ENCODE measurements at regions not wholly inside any gene's neighbourhood (a gene's known extent, or its start where the extent isn't known, plus 50 kb on each side); places are given as distances from the start of the nearest gene placed in this dataset.
"Not testable (repeated sequence)": the region's sequence is repeated elsewhere in the genome, so short reads cannot be mapped to it uniquely, and the experiment has no call there.

- not testable (repeated sequence) for DNase-seq
Measured at GRCh38 chr16:80243303-80243702, 297.5 kb upstream of the DYNLRB2 start.

- not testable (repeated sequence) for DNase-seq
Measured at GRCh38 chr16:80242279-80242678, 298.5 kb upstream of the DYNLRB2 start.

- no peak for DNase-seq
Measured at GRCh38 chr16:80233097-80233835, 307.5 kb upstream of the DYNLRB2 start.

GRCh38 chr16:80231888-80232287 is 308.9 kb upstream of the DYNLRB2 start:
- DNase-seq, result no peak

GRCh38 chr16:80231121-80231520 is 309.7 kb upstream of the DYNLRB2 start:
- DNase-seq, result no peak

- DNase-seq, result no peak
Measured at GRCh38 chr16:80230328-80231120, 310.3 kb upstream of the DYNLRB2 start.

DNA sequence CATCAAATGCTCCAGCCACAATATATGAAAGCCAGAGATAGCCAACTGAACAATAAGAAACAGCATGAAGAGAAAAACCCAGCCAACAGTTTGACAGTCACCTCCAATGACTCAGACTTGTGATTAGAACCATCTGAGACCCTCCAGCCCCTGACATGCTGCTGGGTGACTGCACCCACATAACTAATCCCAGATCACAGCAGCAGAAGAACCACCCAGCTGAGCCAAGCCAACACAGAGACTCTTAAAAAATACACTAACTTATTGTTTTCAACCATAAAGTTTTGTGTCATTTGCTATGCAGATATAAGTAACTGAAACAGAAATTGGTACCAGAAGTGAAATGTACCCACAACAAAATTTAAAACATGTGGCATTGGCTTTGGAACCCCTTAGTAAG is 314.3 kb upstream of the DYNLRB2 start:
- DNase-seq, result no peak

DNA sequence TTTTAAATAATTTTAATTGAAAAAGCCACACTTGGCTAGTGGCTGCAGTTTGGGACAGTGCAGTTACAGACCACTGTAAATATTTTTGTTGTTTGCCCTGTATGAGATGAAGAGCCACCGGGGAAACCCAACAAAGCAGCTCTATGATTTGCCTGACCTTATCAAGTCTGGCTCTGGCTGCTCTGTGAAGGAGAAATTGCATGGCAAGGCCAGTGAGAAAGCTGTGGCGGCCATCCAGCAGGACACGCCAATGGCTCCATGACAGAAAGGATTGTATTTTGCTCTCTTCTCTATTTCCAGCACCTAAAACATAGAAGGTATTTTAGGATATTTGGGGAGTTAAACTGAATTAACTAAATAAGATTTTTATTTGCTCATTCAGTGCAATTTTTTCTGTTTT is 330.0 kb upstream of the DYNLRB2 start:
- DNase-seq, result no peak

DNA sequence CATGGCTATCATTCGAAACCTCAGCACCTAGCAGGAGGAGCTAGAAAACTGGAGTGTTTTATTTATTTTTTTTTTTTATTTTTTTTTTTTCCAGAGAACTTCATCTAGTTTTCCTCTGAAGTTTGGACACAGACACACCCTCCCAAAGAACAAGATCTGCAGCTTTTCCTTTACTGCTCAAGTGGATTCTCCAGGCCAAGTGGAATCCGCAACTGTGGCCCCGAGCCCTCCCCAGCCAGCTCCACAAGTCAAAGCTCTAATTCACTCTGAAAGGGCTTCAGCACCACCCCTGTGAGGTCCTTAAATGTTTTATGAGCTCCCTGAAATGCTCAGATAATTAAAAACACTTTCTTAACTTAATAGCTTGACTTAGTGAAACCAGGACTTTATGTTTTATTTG is 332.1 kb upstream of the DYNLRB2 start:
- no peak for DNase-seq

DNA sequence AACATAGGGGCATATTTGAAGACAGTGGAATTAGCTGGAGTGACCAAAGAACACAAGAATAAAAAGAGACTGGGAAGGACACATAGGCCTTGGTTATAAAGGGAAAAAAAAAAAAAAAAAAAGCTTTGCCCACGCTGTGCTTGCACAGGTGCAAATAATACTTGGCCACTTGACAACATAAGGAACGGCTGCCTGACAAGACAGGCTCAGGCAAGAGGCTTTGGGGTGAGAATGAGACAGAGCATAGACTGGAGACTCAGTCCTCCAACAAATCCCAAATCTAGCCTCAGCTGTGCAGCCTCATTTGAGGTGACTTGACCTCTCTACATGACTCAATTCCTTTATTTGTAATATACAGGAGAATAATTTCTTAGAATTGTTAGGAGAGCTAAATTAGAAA is 332.8 kb upstream of the DYNLRB2 start:
- no peak for DNase-seq

DNA sequence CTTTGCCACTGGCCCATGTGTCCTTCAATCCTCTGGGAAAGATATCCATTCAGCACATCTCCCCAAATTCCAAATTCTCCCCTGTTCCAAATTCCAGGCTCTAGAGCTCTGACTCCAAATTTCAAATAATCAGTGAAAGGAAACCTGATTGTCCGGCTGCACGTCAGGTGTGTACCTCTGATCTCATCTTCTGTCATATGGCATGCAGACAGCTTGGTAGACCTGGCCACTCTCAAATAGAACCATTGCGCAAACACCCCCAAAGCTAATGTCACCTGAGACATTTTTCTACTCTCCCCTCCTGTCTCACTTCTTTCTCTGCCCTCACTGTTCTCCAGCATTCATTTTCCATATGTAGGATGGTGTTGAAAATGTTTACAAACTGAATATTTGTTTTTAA is 337.0 kb upstream of the DYNLRB2 start:
- DNase-seq, result no peak

- DNase-seq, result no peak
Measured at GRCh38 chr16:80202831-80203413, 337.9 kb upstream of the DYNLRB2 start.

GRCh38 chr16:80200079-80200478 is 340.7 kb upstream of the DYNLRB2 start:
- DNase-seq, result no peak

DNA sequence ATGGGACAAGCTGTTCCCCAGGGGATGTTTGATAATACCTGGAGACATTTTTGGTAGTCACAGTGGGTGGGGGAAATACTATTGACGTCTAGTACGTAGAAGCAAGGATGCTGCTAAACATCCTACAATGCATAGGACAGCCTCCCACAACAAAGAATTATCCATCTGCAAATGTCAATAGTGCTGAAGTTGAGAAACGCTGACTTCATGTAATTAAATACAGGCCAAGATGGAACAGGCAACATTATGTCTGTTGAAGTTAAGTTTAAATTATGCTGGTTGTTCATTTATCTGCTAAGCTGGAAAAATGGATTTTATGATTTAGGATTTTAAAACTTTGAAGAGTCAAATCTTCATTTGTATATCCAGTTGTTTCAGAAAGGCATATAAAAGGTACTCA is 341.2 kb upstream of the DYNLRB2 start:
- DNase-seq, result no peak

DNA sequence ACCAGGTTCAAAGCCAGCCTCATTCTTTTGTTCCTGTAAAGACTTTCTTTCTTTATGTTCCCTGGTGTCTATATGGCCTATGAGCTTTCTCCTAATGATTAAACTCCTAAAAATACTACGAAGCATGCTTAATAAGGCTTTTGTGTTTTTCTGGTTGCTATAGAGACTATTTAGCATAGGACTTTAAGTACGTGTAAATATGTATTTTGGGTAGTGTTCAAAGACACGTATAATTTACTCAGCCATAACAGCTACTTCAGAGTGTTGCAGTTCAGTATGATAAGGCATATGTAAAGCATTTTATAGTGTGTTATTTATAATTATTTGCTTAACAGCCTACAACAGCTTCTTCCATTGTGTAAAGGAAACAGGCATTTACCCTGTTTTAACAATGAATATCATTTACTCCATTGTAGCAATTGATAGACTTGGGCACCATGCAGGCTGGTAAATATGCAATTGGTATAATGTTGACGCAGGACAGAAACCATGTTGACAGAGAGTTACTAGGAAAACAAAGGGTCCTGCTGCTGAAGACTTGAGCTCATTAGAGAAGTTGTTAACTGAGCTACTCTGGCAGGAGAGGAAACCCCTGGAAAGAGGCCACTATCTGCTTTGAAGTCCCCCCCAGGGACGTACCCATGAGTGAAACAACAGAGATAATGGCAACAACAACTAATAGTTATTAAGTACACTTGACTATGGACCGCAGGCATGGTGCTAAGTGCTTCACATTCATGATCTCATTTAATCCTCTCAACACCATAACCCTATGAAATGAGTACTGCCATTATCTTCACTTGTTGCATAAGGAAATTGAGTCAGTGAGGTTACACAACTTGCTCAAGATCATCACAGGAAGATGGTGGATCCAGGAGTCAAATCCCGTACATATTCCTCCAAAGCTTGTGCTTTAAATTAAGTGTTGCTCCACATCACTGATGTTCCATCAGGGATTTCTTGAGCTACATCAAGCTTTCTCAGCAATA is 342.2 kb upstream of the DYNLRB2 start:
- no peak for DNase-seq

DNA sequence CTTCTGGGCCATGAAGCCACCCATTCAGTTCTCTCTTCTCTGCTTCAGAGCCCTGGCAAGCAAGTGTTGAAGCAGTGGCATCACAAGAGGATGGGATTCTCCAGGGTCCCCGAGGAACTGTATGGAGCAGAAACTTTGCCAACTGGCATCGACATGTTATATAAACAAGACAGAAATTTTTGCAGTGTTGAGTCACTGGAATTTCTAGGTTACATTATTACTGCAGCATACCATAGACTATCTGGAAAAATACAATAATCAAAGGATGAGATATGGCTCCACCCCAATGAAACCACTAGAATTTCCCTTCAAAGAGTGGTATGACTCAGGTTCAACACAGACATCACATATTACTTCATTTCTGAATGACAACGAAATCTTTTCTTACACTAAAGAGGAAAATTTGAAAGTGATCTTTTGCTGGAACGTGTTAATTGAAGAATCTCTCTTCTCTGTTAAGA is 343.0 kb upstream of the DYNLRB2 start:
- no peak for DNase-seq

DNA sequence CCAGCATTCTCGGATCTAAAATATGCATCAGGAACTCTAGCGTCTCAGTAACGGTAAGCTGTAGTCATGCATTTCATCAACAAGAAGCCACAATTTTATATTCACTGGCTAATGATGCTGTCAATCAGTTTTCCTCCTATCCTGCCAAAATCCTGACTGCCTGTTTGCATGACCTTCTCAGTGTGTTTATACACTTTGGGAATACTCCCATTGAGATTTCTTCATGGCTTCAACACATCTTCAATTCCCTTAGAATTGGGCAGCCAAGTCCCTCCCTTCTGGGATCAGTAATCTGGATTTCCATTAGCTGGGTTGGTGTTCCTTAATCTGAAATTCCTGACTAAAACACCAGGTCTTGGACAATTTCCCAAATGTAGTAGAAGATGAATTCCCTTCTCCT is 348.9 kb upstream of the DYNLRB2 start:
- no peak for DNase-seq

- DNase-seq, result no peak
Measured at GRCh38 chr16:80189476-80190175, 351.2 kb upstream of the DYNLRB2 start.

DNA sequence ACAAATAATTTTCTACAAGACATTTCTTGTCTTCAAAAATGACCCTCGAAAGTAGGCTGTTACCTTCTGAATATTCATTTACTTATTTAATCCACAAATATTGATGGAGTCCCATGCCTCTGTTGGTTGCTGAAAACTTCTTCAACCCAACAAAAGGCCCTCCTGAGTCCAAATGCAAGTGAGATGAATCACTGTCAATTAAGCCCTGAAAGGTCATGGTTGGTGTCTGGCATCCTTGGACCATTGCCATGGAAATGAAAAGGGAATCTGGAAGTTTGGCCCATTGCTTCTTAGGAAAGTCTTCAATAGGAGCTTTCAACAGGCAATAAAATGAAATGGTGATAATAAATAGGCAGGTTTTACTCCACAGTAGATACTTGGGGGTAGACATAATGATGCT is 364.7 kb upstream of the DYNLRB2 start:
- no peak for DNase-seq

- no peak for DNase-seq
Measured at GRCh38 chr16:80175011-80175410, 365.8 kb upstream of the DYNLRB2 start.

DNA sequence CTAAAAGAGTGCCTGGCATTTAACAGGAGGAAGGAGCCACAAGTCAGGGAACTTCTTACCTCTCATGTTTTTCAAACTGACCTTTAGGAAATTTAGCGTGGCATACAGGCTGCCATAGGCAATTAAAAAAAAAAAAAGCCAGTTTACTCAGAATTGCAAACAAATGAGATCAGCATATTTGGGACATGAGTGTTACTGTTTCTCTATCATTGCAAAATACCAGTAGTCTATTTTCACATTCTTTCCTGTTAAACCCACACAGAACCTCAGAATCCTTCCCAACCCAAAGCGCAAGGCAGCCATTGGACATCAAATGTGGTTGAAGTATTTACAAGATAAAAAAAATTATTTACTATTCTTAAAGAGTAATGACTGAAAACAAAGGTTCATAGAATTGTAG is 366.4 kb upstream of the DYNLRB2 start:
- DNase-seq, result no peak

- no peak for DNase-seq
Measured at GRCh38 chr16:80171746-80172145, 369.0 kb upstream of the DYNLRB2 start.
